Mucosa of gallbladder (tissue), 1 donor: ENCODE measurements at regions not wholly inside any gene's neighbourhood (a gene's known extent, or its start where the extent isn't known, plus 50 kb on each side); places are given as distances from the start of the nearest gene placed in this dataset.

Experiments
- DNase-seq: peaks from one replicate; pipeline ENCODE4 v3.0.0-alpha.2; 2020; ENCODE audit warnings: low spot score
- donor health status: DM: no; HTN: no; CAD: no.

DNA sequence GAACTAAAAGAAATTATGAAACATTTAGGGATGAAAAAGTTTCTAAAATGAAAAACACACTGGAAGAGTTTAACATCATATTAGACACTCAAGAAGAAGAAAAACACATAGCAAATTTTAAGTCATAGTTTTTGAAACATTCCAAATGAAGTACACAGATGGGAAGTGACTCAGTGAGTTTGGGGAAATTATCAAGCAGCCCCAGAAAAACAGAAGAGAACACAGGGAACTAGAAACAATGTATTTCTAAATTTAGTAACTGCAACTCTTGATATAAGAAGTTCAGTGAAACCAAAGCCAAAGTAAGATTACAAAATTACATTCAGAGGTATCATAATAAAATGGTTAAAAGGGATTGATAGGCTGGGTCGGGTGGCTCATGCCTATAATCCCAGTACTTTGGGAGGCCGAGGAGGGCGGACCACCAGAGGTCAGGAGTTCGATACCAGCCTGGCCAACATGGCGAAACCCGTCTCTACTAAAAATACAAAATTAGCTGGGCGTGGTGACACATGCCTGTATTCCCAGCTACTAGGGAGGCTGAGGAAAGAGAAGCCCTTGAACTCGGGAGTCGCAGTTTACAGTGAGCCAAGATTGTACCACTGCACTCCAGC is 461.2 kb downstream of the KCTD8 start:
- DNase-seq = no peak

GRCh38 chr4:43990551-43990950 is 458.1 kb downstream of the KCTD8 start:
- no peak for DNase-seq

GRCh38 chr4:43990963-43991362 is 457.6 kb downstream of the KCTD8 start:
- DNase-seq = no peak

GRCh38 chr4:43992552-43992951 is 456.1 kb downstream of the KCTD8 start:
- DNase-seq = no peak

- DNase-seq = no peak
Observed at GRCh38 chr4:43993196-43993902, 455.3 kb downstream of the KCTD8 start.

- DNase-seq = no peak
Observed at GRCh38 chr4:43999669-44000068, 448.9 kb downstream of the KCTD8 start.

GRCh38 chr4:44002368-44002767 is 446.2 kb downstream of the KCTD8 start:
- no peak for DNase-seq

- no peak for DNase-seq
Observed at GRCh38 chr4:44016570-44017421, 431.8 kb downstream of the KCTD8 start.

- DNase-seq = no peak
Observed at GRCh38 chr4:44017422-44017739, 431.2 kb downstream of the KCTD8 start.

DNA sequence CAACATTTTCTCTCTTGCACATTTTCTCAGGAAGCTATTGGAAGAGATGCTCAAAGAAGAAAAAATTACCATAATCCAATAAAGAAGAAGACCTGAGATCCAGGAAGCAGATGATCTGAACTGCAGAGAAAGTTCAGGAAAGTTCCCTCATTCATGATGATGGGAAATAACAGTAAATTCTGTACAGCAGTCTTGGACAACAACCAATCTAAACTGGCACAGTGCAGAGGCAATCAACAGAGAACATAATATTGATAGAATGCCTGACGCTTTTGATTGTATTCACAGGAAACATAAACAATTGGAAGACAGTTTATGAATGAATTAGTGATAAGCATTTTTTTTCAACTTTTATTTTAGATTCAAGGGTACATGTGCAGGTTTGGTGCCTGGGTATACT is 428.9 kb downstream of the KCTD8 start:
- no peak for DNase-seq

GRCh38 chr4:44025376-44026020 is 423.1 kb downstream of the KCTD8 start:
- DNase-seq = no peak

DNA sequence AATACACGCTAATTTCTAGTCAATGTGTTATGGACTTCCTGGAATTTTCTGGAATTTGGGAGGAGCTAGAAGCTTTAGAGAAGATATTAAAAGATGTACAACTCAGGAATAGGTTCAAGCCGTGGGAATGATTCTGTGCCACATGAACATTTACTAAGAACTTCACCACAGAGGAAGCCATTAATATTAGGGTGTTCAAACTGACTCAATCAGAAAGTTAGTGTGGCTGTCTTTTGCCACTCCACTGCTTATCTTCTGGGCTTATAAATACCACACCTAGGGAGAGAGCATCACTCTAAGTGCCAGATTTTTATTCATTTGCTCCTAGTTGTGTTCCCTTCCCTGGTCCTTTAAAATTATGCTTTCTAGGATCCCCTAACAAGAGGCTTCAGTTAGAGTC is 409.8 kb downstream of the KCTD8 start:
- DNase-seq = no peak

DNA sequence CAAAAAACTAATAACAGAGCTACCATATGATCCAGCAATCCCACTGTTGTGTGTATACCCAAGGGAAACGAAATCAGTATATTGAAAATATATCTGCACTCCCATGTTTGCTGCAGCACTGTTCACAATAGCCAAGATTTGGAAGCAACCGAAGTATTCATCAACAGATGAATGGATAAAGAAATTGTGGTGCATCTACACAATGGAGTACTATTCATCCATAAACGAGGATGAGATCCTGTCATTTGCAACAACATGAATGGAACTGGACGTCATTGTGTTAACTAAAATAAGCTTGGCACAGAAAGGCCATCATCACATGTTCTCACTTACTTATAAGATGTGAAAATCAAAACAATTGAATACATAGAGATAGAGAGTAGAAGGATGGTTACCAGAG is 402.1 kb downstream of the KCTD8 start:
- DNase-seq = no peak

DNA sequence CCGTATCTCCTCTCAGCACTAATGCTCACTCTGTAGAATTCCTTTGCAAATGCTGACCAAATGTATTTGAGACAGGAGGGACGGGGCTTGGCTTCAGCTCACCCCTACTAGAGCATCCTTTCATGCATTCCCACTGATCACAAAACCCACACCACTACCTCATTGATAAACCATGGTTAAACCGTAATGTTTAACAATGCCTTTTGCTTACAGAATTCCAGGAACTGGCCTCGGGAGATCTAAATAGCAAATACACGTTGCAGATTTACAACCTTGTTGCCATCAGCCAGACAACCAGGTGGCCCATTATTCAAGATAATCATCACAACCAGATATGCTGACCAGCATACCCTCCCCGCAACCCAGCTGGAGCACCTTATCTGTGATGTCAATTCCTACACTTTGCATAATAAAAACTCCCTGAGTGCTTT is 391.9 kb downstream of the KCTD8 start:
- DNase-seq = no peak

GRCh38 chr4:44070843-44071242 is 377.8 kb downstream of the KCTD8 start:
- DNase-seq = no peak

DNA sequence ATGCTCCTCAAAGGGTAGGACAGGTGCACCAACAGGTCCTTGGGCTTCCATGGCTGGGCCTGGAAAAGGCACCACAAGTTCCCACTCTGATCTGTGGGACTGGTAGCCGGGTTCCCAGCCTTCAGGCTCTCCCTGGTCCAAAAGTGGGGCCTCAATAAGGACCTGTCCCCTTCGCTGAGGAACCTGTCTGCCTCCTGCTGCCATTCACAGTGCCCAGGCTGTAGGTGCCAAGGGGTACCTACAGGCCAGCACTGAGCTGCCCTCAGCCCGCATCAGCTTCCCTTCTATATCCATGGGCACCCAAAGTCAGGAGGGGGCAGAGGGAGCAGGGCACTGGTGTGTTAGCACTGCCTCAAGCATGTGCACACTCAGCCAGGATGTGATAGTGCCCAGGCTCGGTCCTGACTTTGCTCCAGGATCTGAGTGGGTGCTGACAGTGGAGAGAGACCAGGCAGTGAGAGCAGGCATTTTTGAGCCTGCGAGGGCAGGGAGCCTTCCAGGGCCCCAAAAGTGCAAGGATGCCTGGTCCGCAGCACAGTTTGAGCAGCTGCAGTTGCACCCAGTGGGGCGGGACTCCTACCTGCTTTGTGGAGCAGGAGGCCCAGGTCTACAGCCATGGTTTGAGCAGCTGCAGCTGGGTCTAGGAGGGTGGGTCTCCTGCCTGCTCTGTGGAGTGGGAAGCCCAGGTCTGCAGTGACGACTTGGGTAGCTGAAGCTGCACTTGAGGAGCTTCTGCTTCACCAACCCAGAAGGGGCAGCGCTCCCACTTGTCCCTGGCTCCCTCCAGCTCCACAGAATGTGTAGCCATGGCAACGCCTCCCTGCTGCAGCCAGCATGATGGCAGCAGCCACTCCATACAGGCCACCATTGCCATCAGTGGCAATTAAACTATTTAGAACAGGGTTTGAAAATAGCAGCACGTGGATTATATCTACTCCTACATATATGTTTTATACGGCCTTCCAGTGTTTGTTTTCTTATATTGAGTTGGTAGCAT is 376.4 kb downstream of the KCTD8 start:
- DNase-seq = no peak

- no peak for DNase-seq
Observed at GRCh38 chr4:44086753-44087152, 361.9 kb downstream of the KCTD8 start.

GRCh38 chr4:44093390-44093789 is 355.2 kb downstream of the KCTD8 start:
- DNase-seq = no peak

GRCh38 chr4:44098973-44099372 is 349.6 kb downstream of the KCTD8 start:
- DNase-seq = no peak

DNA sequence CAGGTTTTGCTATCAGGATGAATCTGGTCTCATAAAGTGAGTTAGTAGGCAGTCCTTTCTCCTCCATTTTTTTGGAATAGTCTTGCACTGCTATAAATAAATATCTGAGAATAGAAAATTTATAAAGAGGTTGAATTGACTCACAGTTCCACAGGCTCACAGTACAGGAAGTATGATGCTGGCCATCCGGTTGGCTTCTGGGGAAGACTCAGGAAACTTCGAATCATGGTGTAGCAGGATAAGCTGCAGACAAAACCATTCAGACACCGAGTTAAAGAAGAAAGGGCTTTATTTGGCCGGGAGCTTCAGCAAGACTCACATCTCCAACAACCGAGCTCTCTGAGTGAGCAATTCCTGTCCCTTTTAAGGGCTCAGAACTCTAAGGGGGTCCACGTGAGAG is 348.2 kb downstream of the KCTD8 start:
- no peak for DNase-seq

DNA sequence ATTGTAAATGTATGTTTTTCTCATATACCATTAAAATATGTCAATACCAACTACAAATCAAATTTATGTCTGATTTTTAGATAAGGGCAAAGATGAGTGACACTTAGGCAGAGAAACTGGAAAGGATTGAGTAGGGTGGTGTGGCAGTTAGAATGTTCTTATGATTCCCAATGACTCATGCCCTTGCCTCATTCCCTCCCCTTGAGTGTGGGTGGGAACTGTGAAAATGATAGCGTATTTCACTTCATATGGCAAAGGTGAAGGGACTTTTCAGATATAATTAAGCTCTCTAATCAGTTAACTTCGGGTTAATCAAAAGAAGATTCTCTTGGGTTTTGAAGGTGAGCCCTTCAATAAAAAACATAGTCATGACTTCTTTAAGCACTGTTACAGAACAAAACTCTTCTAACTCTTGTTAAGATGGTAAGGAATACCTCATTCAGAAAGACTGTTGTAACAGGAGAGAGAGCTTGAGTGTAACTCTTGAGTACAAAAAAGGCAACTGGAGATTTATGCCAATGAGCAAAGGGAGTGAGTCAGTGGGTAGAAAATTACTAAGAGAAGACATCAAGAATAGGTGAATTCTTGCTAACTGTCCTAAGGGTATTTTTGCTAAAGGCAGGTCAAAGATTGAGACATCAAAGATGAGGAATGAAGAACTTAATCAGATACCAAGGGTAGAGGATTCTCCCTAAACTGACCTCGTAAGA is 329.5 kb downstream of the KCTD8 start:
- no peak for DNase-seq
